ENCODE measurements at regions not wholly inside any gene's neighbourhood (a gene's known extent, or its start where the extent isn't known, plus 50 kb on each side); places are given as distances from the start of the nearest gene placed in this dataset.
"Not testable (repeated sequence)": the region's sequence is repeated elsewhere in the genome, so short reads cannot be mapped to it uniquely, and the experiment has no call there.

DNA sequence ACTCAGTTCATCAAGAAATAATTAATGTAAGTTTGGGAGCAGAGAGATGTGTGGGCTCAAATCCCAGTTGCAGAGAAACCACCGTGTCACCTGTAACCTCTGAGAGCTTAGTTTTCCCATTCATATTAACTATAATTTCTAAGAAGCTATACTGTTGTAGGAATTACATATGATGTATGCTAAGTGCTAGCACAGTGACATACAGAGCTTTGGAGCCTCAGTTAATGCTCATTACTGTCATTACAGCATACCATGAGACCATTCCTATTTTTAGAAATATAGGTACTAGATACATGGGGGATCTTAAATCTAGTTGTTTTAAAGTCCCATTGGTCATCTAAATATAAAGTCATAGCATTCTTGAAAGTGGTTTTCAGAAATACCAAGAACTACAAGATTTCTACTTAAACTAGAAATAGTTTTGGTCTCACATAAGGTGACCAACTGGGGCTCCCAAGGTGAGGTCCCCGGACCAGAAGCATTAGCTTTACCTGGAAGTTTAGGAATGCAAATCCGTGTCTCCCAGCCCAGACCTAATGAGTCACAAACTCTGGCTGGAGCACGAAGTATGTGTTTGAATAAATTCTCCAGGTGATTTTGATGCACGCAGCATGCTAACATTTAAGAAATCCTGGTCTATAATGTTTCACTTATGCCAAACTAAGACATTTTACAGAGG is 144.6 kb downstream of the LACC1 start:
- no peak for DNase-seq

DNA sequence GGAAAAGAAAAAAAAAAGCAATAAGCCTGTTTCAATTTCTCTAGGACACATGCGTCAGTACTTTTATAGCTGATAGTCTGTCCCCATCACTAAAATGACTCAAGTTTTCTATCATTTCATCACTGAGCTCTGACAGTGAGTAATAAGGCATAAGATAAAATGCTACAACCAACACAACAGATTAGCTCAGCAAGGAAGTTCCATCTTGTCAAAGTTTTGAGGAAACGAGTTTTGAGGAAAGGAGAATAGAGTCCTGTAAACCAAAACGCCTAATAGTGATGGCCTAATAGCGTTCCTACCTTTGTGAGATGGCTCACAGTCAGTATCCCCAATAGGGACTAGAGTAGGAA is 145.1 kb downstream of the LACC1 start:
- no peak for DNase-seq

DNA sequence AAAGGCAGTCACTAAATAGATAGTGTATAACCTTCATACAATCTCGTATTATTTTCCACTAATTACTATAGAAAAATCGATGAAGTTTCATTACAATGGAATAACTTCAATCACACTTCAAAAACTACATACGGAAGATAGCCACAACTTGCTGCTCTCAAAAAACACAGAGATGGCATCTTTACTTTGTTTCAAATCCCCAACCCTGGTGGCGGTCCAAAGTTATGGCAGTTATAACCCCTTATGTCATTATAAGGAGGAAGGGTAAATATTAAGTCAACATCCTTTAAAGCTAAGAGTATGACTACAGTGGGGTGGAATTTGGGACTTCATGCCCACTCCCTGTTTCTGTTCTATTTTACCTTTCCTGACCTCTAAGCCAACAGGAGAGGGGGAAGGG is 146.5 kb downstream of the LACC1 start:
- no peak for DNase-seq

DNA sequence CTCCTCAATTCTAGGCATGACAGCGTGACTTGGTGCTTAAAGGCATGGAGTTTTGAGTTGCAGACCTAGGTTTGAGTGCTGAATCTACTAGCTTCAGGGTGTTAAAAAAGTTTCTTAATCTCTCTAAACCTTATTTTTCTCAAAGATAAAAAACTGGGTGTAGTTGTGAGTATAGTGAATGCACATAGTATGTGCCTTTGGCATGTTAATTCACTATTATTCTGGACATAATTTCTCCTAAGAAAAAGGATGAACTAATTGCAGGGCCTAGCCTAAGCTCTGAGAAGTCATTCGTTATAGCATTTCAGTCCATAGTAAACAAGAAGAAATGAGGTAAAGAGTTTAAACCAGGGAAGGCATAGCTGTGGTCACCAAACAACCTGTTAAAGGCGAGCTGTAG is 149.0 kb downstream of the LACC1 start:
- DNase-seq = no peak

DNA sequence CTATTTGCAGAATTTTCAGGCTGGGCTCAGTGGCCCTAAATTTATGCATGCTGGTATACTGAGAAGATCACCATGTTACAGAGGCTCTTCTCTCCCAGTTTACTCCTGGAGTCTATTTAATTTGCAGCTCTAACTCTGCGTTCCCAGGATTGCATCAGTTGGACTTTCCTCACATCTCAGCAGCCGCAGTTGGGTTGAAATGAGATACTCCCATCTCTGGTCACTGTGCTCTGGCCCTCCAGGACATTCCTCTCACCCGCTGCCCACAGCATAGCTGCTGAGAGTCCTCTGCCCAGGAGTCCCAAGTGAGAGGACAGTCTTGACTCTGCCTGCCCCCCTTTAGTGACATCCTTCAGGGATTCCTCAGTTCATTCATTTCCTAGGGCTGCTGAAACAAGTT is 150.9 kb downstream of the LACC1 start:
- DNase-seq = no peak

DNA sequence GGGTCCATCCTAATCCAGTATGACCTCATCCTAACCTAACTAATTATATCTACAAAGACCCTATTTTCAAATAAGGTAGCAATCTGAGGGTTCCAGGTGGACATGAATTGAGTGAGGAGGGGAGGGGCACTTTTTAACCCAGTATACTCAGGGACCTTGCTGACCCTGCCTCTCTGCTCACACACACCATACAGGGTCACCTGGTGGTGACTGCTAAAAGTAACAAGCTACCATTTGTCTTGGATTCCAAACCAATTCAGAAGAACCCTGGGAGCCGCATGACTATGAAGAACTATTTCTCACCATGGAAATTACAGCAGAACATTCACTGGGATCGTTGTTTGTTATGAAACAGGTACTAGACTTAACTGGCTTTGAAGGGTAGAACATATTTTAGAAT is 151.9 kb downstream of the LACC1 start:
- DNase-seq = no peak

DNA sequence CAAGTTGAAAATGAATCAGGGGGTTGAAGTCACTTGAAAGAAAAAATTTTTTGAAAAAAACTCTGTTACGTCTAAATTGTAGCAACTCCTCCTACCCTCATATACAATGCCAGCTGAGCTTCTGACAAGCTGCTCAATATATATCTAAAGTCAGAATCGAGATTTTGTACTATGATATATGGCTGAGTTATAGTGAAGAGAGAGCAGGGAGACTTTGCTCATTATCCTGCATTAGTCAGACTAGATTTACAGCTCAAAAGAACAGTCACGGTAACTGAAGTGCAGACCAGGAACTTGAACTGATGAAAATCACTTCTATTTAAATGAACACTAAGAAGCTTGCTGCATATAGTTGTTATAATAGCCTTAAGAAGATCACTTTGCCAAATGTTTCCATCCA is 153.1 kb downstream of the LACC1 start:
- DNase-seq = no peak

DNA sequence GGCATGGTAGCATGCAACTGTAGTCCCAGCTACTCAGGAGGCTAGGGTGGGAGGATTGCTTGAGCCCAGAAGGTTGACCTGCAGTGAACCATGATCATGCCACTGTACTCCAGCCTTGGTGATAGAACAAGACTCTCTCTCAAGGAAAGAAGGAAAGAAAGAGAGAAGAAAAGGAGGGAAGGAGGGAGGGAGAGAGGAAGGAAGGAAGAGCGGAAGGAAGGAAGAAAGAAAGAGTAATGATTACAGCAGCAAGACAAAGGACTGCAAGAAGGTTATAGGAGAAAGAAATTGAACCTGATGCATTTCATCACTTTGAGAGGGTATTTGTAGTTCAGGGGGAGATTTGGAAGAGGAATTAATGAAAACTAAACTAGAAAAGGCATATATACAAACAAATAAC is 155.7 kb downstream of the LACC1 start:
- no peak for DNase-seq

DNA sequence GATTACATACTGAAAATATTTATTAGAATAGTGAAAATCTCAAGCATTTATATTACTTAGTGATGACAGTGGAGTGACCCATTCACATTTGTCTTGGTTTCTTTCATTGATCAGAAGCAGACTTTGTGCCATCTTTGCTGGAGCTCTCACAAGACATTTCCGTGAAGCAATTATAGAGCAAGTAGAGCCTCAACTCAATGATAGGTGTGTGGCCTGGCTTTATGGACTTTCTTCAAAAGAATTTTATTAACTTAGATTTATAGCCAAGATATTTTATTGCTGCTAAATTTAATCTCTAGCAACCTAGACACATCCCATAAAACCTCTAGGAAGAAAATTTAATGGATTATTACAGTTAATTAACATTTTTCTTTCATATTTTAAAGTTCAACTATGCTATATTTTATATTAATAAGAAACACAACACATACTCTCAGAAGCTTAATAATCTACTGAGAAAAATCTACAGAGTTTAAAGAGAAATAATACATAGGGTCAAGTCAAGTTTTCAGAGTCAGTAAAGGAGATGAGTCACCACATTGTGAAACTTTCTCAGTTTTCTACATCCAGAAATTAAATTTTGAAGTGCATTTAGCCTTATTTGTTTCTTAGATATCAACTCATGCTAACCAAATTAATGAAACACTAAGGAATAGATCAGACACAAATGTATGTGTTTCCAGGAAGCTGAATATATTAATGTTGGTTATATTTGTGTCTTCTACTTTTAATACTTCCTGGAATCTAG is 160.5 kb downstream of the LACC1 start:
- DNase-seq = no peak

DNA sequence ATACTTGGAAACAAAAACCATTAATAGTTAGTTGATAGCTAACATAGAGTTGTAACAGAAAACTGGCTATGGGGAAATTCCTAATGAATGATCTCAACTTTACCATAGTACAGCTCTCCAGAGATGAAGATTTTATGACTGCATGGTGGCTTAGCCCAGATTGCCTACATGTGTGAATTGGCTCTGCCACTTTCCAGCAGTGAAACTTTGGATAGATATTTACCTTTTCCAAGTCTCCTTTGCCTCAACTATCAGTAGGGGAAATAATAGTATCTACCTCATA is 161.1 kb downstream of the LACC1 start:
- no peak for DNase-seq

DNA sequence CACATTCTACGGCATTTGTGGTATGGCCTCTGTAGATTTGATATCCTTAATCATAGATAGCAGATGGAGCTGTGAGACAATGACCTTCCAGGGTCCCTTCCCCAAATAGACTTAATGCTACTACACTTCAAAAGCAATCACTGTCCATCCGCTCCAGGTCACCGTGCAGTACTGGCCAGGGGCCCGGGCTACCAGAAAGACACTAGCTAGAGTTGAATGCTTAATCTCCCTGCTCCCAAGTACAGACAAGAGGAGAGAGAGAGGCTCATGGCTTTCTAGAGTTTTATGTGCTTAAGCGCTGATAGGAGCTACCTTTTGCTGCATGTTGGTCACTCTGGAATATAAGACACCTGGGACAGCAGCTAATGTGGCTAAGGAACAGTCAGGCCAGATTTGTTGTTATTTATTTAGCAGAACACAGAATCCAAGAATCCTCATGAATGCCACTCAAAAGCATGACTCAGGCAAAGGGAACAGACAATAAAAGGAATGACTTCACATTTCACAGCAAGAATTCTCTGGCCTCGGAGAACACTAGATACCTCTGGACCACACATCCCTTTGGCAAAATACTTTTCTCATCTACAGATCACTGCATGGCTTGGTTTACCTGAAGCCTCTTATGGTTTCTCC is 165.0 kb downstream of the LACC1 start:
- DNase-seq = no peak

DNA sequence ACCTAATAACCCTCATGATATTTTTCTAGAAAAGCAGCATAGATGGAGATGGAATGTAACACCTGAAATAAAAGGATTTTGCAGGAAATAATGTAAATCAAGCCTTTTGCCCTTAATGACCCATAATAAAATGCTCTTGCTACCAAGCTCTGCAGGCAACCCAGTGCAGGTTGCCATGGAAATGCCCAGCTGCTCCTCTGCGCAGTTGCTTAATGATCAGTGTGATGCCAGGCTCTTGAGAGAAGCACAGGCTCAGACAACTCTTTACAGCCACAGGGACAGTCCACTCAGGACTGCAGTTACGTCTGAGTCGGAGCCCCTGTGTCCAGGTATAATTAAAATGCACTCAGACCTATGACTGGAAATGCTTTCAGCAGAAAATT is 165.5 kb downstream of the LACC1 start:
- peak in 1 of 2 experiments; percentile 18 for DNase-seq

DNA sequence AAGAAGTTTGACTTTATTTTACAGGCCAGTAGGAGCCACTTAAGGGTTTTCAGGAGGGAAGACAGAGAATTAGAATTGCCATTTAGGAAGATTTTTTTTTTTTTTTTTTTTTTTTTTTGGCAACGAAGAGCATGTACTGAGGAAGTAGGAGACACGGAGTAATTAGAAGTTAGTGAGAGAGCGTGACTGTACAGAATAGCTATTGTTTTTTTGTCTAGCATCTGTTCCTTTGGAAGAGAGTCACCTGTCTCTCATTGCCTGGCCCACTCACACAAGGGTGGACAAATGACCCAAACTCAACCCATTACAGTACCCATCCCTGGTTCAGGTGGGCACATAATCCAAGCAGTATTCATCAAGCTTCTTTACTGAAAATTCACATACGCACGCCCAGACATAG is 166.7 kb downstream of the LACC1 start:
- DNase-seq = no peak

DNA sequence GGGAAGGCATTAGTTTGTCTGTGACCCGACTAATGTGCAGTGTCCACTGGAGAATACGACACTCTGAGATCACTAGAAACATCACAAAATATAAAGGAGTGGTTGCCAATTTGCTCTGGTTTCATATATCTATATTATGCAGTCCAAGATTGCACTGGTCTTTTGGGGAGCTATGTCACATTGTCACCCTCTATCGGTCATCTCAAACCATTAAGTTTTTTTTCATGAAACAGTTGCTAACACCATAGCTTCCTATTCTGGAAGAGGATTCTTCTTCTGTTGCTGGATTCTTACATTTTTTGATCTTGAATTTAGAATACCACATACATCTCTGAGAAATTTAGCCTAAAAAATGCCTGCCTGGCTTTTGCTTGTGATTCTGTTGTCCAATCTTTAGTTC is 168.6 kb downstream of the LACC1 start:
- peak; percentile 5 to 50 for DNase-seq

DNA sequence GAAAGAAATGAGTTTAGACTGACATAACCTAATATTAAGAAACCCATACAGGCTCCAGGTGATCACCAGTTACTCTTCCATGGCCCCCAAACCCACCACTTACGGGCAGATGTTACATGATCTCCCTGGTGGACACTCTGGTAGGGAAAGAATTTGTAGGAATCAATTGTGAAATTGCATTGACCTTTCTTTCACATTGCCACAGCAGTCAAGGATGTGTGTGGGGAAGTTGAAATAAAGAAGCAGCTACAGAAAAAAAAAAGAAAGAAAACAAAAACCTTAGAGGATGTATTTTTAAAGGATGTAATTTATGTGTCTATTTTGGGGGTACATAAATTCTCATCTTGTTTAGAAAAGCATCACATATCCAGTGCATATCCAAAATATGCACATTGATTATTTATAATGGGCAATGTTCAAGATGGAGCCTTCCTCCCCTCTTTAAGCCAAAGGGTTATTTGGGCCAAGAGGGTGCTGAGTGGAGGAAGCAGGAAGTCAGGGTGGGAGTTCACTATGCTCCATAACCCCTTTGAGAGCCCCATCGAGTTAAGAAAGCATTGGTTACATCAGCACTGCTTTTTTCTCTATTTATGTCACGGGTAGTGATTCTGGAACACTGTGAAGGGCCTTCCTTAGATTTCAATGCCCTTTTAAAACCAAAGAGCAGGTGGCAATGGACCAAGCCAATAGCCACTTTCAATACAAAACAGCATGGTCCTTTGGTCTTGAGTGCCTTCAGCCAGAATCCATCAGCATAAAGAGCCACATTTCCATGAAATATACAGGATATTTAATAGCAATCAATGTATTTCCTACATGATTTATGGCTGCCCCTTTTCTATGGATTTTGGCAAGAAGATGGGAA is 169.6 kb downstream of the LACC1 start:
- no peak for DNase-seq

DNA sequence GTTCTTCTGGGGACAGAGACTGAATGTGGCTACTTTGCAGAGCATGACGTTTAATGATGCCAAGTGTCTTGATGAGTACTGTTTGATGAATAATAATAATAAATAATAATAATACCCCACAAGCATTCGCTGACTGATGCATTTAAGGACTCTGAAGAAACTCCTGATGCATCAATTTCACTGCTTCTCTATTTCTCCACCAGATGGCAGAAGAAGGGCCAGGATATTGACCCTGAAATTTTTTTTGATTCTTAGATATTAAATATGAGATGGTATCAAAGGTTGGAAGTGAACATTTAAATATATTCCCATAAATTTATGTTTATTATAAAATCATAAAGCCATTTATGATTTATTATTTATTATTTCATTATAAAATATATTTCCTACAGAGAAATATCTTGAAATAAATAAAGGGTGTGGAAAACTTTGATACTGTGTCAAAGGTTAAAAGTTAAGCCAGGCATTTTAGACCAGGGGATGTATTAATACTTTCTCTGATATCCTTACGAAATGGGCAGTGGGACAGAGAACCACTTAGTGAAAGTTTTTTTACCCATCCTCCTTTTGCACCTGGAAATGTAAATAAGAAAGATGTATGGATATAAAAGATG is 170.9 kb downstream of the LACC1 start:
- DNase-seq = peak; percentile 4 to 66

DNA sequence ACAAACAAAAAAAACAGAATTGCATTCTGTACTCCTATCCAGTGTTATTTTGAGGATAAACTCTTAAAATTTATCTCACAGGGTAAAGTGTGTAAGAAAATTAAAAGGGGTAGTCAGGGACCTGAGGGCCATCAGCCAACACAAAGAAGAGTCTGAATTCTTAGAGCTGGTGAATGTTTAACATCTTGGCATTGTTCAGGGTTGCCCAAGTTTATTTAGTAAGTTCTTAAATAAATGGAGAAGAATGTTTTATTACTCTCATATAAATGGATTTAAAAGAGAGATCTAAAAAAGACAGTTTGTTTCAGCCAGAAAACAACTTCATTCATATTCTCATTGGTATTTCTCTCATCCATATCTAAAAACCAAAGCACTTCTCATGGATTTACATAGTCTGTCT is 171.7 kb downstream of the LACC1 start:
- DNase-seq = no peak

DNA sequence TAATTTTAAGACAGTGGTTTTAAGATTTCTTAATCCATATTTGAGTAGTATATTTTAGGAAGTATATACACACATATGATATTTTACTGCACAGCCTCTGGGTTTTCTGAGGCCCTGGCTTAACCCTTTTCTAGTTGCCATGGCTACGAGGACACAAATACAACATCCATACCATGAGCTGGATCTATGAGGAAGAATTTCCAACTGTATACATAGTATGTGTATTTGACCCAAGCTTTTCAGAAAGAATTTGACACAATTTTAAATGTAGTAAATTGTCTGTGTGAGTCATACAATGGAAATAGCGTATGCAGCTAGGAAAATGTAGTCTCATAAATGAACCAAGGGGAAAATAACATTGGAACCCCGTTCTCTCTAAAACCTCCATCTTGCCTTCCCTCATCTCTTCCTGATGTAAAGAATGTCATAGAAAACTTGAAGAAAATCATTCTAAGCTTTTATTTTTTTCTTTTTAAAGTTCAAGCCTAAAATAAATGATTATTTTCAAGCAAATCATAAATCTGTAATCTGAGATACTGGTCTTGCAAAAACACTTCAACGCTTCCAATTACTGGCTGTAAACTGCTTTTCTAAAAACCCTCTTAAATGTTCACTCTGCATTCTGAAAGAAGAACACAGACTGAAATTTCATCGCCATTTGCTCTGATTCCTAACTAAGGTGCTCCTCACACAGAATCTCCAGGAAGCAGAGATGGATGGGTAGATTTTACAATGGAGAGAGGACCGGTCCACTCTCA is 172.4 kb downstream of the LACC1 start:
- no peak for DNase-seq

DNA sequence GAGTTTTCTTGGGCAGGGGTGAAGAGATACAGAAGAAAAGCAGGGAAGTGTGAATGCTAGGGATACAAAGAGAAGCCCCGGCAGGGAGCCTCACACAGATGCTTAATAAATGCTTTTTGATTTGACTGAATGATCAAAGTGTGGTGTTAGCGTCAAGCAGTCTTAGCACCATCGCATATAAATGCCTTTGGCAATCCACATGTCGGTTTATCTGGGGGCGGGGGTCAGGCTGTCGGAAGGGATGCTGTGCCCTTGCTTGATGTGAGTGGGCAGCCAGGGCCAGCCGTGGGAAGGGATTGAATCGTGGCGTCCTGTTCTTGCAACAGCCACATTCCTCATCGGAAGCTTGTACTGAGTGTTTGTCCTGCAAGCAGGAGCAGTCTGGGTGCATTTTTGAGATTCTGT is 173.1 kb downstream of the LACC1 start:
- no peak for DNase-seq

DNA sequence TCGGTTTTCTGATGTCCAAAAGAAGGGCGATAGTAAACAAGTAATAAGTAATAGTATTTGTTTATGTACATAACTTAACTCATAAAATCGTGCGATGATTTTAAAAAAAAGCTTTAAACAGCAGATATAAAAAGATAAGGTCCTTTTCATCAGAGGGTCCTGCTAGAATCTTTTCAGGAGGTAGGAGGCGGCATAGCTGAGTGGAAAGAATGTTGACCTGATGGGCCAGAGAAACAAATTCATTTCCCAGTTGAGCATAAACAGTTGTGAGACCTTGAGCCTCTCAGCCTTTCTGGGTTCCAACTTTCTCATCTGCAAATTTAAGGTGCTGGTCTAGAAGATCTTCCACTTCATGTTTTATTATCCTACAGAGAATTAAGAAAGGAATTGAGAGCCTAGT is 173.5 kb downstream of the LACC1 start:
- no peak for DNase-seq

DNA sequence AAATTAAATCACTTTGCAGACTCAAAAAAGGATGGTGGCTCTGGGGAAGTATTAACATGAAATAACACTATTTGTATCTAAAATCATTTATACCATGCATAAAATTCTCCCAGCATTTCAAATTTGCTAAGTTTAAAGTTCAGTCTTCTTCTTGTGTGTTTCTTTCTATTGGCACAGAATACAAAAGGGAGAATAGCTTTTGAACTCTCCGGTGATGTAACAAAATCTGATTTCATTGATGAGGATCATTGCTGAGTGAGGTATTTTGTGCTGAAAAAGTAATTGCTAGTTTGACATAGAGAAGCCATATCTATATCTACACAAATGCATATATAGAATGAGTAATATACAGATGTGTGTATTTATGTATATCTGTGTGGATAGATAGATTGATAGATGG is 174.8 kb downstream of the LACC1 start:
- no peak for DNase-seq

DNA sequence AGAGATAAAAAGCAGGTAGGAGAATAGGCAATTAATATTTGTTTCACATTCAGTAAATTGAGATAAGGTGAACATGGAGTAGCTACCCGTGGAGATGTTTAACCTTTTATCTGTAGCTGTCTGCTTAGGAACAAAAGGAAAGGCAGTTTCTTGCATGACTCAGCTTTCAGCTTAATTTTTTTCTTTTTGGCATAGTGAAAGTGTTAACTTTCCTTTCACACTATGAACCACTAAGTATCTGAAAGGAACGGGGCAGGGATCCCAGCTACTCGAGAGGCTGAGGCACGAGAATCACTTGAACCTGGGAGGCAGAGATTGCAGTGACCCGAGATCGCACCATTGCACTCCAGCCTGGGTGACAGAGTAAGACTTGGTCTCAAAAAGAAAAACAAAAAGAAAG is 176.0 kb downstream of the LACC1 start:
- not testable (repeated sequence) for DNase-seq

DNA sequence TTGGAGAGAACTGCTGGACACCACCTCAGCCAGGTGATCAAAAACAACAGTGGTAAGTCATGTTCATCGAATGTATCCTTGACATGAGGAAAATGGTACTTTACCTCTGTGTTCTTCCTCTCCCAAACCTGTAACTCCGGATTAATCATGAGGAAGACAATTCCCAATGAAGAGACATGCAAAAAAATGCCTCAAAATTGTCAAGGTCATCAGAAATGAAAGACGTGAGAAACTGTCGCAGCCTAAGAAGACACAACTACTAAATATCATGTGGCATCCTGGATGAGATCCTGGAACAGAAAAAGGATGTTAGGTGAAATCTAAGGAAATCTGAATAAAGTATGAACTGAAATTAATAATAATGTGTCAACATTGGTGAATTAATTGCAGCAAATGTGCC is 178.4 kb downstream of the LACC1 start:
- DNase-seq = no peak

Measured in NCI-H526 (cell line).